Fibroblast of pulmonary artery (primary cell): ENCODE measurements at regions not wholly inside any gene's neighbourhood (a gene's known extent, or its start where the extent isn't known, plus 50 kb on each side); places are given as distances from the start of the nearest gene placed in this dataset.
A peak's percentile ranks its signal among the peaks of the same experiment; 100 is the strongest.

Experiments
- DNase-seq: peaks from one replicate; pipeline ENCODE4 v3.0.0-alpha.2; 2010; ENCODE audit warnings: low read depth
- H3K4me3 ChIP-seq: replicated peaks from 2 replicates; pipeline ENCODE4 v1.5.1; 2011; ENCODE audit warnings: low read depth, mild to moderate bottlenecking, control low read depth, low read length, moderate library complexity
- TF ChIP-seq, protein P1 (sequence below): IDR thresholded peaks from 2 replicates; pipeline ENCODE4 v1.5.1; 2011; ENCODE audit warnings: mild to moderate bottlenecking, control low read depth, low read length, inconsistent platforms; ENCODE audit errors: missing control alignments

DNA sequence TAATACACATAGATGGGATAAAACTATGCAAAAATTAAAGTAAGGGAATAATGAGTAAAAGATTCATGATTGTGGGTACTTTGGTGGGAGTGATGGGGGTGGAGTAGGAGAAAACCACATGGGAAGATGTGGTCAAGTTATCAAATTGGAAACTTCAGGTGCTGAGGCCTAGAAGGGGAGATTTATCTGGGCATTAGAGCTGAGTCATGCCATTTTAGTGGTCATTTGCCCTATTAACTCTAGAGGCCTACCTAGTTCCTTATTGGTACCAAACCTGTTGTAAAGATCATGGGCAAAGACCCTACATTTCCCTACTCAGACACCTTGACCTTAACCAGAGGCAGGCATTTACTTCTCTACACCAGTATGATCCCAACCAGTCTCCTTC lies 125.9 kb upstream of the BCL6 start:
- H3K4me3 ChIP-seq, result no peak overlapping the region
- DNase-seq, result no peak
- TF ChIP-seq, protein P1, sequence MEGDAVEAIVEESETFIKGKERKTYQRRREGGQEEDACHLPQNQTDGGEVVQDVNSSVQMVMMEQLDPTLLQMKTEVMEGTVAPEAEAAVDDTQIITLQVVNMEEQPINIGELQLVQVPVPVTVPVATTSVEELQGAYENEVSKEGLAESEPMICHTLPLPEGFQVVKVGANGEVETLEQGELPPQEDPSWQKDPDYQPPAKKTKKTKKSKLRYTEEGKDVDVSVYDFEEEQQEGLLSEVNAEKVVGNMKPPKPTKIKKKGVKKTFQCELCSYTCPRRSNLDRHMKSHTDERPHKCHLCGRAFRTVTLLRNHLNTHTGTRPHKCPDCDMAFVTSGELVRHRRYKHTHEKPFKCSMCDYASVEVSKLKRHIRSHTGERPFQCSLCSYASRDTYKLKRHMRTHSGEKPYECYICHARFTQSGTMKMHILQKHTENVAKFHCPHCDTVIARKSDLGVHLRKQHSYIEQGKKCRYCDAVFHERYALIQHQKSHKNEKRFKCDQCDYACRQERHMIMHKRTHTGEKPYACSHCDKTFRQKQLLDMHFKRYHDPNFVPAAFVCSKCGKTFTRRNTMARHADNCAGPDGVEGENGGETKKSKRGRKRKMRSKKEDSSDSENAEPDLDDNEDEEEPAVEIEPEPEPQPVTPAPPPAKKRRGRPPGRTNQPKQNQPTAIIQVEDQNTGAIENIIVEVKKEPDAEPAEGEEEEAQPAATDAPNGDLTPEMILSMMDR, result no peak

DNA sequence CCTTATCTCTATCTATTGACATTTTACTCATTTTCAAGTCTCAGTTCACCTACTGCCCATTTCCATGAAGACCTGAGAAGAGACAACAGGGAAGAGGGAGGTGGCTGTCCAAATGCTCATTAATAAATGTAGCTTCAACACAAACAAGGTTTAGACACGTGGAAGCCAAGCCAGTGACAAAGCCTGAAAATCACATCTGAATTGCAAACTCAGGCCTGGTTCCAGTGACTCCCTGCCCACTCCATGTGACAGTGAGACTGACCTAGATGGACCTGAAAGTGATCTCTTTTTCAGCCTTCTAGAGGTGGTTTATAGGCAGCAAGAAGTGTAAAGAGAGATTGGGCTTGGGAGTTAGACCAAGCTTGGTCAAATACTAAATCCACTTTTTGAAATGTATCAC lies 126.6 kb upstream of the BCL6 start:
- H3K4me3 ChIP-seq, result no peak overlapping the region
- TF ChIP-seq, protein P1, result no peak
- no peak for DNase-seq

DNA sequence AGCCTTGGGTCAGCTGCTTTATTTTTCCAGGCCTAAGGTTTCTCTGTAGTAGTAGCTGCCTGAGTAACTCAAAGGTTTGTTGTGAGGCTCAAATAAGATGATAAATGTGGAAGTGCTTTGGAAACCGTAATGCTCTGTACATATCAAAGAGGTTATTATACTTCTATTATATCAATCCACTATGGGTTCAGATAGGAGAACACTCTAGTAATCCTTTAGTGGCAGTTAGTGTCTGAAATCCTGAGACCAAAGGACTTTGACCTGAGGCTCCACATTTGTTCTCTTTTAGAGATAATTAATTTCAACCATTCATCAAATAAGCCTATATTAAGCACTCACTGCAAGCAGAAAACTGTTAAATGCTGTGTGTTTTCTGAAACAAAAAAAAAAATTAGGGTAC lies 128.6 kb upstream of the BCL6 start:
- H3K4me3 ChIP-seq, result no peak overlapping the region
- DNase-seq, result no peak
- TF ChIP-seq, protein P1, result no peak

DNA sequence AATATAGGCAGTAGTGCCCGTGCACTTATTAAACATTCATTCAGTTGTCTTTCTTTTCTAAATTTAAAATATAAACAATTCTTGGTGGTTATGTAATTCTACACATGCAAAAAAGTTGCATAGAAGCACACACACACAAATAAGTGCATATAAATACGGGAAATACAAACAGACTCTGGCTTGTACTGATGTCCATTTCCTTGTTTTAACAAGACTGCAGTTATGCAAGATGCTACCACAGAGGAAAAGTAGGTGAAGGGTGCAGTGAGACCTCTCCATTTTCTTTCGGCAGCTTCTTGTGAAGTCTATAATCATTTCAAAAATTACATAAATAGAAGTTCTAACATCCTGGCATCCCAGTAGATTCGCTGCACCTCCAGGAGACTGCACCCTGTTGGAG lies 130.6 kb upstream of the BCL6 start:
- no peak for DNase-seq
- TF ChIP-seq, protein P1, result no peak
- H3K4me3 ChIP-seq, result no peak overlapping the region

DNA sequence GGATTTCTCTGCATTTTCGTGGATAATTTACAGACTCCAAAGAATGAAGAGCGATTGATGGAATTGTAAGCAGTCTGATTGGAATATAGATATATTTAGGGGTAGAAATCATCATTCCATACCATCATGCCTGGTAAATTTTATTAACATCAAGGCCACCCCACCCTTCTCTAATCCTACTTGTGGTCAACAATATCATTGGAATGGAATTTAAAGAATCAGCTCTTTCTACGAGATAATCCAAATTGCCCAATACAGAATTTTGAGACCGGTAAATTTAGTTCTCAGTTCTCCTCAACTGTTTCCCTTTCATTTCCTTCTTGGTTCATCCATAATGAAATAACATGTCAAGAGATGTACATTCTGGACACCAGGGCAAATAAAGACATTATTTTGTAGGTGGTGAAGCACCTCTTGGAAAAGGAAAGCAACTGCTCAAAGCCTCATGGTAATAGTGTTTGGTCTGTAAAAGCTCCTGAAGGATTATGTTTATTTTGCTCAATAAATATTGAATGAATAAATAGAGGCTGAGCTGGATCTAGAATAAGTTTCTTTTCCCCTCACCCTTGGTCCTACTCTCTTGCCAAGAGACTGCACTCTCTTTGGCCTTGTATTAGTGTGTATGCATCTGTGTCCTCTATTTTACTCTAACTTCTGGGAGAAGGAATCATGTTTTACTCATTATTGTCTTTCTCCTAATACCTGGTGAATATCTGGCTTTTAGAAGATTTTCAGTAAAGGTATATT lies 133.7 kb upstream of the BCL6 start:
- TF ChIP-seq, protein P1, result no peak
- peak; percentile 44 for DNase-seq
- H3K4me3 ChIP-seq, result no peak overlapping the region

DNA sequence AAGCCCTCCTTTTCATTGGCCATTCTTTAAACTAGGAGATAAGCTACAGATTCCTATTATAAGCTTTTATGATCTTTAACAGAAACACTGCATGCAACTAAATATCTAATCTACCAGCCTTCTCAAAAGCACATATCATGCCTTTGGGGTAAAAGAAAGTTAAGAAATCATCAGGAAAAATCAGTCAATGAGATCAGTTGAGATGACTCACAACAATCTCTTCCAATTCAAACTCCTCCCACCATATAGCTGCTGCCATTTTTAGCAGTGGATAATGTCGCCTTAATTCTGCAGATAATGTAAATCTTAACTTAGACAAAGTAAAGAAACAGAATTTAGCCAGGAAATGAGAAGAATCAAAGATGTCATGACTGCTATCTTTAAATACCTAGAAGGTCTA lies 135.2 kb upstream of the BCL6 start:
- peak; percentile 14 for DNase-seq
- TF ChIP-seq, protein P1, result no peak
- H3K4me3 ChIP-seq, result no peak overlapping the region

DNA sequence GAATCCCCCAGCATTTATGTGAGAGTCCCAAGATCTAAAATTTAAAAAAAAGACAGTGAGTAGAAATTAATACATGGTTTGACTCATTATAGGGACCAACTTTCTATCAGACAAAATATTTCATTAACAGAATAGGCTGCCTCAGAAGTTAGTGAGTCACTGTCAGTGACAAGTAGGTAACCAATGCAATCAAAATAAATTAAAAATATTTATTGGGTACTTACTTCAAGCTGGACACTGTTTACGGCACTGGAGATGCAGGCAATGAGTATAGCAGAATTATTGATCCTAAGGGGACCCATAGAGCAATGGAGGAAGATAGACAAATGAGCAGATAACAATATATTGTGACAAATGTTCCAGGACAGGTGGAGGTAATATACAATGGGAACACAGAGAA lies 135.6 kb upstream of the BCL6 start:
- TF ChIP-seq, protein P1, result no peak
- H3K4me3 ChIP-seq, result no peak overlapping the region
- DNase-seq, result no peak
